Stimulated activated CD4-positive, alpha-beta T cell treated with anti-CD3 and anti-CD28 coated beads, Interleukin-12 subunit alpha, Interleukin-12 subunit beta, amount 100 ng/mL, for 48 hours (primary cell): ENCODE measurements at regions not wholly inside any gene's neighbourhood (a gene's known extent, or its start where the extent isn't known, plus 50 kb on each side); places are given as distances from the start of the nearest gene placed in this dataset.

Experiments used
- DNase-seq, 3 donors: peaks; one replicate each; pipeline ENCODE4 v3.0.0-alpha.2; 2020; ENCODE audit warnings: low read depth in 2 of 3, low spot score in 1 of 3

DNA sequence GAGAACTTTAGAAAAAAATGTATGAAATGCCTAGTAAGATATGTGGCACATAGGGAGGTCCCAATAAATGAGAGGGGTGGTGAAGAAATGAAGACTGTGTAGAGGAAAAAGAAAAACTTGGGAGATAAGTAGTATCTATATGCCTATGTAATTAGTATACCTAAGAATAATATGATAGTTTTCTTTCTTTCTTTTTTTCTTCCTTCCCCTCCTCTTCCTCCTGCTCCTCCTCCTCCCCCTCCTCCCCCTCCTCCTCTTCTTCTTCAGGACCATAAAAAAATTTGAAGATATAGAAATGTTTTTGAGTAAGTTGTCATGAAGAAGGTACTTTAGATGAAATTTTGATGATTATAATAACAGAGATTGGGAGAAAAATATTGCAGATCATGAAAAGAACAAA is 857.4 kb downstream of the MAT2B start:
- DNase-seq = no peak

DNA sequence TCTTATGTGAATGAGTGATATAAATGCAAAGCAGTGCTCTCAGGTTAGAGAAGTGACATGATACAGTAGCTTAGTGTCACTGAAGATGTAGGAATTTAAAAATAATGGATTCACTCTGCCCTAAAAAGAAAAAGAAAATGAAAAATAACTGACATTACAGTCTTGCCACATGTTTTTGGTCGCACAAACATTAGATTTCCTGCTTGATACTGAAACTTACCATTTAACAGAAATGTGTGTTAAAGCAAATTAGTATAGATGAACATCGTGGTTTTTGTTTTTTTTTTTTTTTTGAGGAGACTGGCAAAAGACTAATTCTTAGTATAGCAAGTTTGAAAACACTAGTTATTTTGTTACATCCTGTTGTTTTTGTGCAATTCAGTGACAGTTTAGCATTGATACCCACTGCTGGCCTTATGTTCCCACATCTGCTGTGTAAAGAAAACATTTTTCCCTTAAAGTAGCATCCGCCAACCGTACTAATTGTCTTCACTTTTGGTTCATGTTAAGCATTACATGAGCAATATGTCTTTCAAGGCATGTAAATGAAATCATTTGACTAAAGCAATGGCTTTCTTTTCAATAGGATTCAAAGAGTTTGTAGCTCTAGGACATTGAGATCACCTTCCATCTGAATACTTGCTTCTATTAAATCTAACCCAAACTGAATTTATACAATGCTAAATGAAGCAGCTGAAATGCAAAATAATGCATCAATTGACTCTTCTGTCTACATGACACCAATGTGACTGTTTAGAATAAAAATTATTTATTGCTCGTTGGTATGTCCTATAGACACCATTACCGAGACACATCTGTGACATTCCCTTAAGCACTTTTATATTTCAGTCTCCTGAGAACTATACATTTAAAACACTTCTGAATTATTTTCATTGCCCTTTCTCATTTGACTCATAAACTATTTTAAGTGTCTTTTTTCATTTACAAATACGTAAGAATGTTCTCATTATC is 859.1 kb downstream of the MAT2B start:
- no peak for DNase-seq

DNA sequence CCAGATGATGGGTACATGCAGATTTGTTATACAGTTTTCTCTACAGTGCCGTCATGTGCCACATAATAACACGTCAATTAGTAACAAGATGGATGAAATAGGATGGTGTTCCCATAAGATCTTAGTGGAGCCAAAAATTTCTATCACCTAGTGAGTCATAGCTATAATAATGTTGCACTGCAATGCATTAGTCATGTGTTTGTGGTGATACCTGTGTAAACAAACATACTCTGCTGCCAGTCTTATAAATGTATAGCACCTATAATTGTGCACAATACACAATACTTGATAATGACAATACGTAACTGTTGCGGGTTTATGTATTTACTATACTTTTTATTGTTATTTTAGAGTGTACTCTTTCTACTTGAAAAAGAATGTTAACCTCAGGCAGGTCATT is 865.4 kb downstream of the MAT2B start:
- DNase-seq = no peak

DNA sequence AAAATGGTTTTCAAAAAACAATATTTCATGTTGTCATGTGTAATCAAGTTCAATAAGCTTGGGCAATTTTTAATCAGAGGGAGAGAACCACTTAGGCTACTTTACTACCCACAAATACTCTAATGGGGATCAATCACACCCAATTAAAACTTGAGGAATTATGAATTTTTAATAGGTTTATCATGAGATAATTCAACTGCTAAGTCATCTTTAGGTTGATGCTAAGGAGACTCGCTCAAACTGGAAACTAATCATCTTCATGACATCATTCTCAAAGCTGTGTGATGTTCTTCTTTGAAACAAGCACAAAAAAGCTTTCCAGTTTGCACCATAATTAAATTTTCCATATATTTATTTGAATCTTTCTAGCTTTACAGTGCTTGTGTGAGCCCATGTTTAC is 867.5 kb downstream of the MAT2B start:
- DNase-seq = no peak

DNA sequence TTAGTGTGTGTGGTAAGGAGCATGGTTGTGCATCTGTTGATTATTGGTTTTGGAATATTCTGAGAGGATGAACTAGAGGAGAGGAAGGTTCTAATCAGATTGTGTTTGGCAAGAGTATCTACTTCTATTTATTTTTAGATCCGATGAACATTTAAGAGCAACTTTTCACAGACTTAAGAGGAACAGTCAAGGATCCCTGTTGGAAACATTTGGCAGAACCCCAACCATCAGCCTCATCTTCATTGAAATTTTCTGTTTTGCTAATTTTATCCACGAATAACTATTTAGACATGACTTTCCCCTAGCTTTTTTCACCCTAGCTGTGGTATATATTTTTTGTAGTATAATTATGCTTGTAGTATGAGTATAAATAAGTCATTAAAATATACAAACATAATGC is 868.5 kb downstream of the MAT2B start:
- no peak for DNase-seq

DNA sequence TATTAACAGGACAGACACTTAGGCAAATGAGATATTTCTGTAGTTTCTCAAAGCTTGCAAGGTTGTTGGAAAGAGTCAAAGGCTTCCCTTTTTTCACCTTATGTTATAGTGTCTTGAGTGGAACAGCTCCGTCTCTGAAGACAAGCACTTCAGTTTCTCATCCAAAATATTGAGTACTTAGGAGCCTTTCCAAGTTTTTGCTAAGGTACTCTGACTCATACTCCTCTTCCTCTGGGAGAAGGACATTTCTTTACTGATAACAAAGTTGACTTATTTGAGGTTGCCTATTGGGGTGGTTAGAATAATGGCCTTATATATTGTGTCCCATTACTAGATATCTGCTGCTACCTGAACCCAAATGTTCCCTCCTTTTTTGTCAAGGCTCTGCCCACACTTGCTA is 869.6 kb downstream of the MAT2B start:
- DNase-seq = no peak

DNA sequence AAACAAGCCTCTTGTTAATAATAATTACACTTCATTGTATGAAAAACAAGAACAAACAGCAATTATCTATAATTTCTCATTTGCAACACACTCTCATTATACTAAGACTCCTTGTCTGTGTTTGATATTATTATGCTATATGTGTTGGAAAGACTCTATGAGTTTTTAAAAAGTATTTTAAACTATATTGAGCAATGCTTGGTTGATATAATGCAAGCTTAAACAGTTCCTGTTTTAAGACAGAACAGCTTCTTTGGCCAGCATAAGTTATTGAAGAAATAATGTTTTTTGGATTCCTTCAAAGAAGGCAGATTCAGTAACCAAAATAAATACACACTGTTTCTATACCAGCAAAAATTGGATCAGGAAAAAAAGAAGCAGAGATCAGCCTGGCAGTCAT is 871.4 kb downstream of the MAT2B start:
- DNase-seq = no peak

DNA sequence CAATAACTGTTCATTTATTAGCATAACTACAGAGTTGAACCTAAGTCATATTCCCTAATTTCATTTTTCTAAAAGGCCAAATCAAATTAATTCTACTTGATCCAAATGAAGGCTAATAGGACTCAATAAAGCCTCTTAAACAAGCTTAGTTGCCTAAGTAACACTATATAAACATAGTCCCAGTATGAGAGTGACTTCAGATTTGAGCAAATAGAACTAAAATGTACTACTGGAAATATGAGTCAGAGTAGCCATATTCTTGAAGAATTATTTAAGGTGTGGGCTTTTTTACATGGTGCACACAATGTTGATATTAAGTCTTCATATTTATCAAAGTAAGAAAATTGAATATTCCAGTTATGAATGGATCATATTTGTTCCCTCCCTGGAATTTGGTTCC is 872.3 kb downstream of the MAT2B start:
- no peak for DNase-seq

DNA sequence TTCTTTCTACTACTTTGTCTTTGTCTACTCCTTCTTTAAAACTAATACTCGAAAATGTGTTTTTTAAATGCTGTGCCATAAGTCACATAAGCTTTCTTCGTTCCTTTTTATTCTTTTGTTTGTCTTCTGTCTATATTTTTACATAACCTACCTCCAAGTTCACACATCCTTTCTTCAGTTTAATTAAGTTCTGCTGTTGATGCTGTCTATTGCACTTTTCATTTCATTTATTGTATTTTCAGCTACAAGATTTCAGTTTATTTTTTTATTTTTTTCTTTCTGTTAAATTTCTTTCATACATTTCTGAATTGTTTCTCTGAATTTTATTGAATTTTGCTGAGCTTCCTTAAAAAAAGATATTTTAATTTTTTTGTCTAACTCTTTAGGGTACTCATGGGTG is 878.2 kb downstream of the MAT2B start:
- no peak for DNase-seq

DNA sequence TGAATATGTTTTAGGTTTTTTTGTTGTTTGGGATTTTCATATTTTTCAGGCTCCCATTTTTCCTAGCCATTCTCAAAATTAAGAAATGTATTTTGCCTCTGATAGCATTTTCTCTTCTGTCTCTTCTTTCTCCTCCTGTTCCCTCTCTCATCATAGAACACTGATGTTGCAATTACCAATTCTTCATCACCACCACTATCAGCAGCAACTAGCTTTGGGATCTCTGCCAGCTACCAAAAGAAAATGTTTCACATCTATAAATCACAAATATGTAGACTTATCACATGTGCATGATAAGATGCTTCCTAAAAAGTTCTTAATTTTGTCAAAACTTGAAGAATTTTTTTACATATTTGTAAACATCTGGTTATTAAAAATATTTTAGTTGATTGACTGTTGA is 887.1 kb downstream of the MAT2B start:
- no peak for DNase-seq

DNA sequence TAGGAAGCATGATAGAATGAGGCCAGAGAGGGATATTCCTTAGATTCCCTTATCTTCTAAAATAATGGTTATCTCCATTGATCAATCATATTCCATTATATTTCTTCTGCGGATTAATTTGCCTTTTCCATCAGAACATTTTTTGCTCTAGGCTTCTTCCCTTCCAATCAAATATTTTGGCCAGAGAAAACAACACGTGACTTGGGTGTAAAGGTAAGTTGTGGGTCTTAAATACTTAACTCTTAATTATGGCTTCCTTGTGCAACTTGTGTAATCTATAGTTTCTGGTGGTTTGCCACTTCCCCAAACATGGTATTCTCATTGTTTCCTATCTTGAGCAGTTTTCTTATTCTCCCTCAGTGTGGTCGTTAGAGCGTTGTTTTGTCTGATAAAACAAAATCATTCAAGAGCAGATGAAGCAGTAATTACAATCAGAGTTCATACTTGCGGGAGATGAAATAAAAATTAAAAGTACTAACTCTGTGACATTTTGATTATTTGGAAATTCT is 889.3 kb downstream of the MAT2B start:
- DNase-seq = no peak

DNA sequence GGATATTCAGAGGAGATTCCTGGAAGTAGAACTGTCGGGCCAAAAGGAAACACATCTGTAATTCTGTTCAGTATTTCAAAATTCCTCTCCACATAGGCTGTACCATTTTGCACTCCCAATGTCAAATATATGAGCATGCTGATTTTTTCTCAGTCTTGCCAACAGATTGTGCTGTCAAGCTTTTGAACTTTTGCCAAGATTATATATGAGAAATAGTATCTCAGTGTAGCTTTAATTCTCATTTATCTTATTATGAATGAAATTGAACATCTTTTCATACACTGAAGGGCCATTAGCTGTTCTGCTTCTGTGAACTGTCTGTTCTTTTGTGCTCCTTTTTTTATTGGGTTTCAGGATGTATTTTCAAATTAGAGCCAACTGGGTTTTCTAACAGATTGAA is 907.1 kb downstream of the MAT2B start:
- no peak for DNase-seq

DNA sequence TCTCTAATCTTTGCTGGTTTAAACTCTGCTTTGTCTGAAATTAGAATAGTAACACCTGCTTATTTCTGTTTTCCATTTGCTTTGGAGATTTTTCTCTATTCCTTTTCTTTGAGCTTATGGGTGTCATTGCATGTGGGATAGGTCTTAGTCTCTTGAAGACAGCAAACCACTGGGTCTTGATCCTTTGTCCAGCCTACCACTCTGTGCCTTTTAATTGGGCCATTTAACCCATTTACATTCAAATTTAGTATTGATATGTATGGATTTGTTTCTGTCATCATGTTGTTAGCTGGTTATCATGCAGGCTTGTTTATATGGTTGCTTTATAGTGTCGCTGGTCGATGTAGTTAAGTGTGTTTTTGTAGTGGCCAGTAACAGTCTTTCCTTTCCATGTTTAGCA is 914.7 kb downstream of the MAT2B start:
- DNase-seq = no peak

DNA sequence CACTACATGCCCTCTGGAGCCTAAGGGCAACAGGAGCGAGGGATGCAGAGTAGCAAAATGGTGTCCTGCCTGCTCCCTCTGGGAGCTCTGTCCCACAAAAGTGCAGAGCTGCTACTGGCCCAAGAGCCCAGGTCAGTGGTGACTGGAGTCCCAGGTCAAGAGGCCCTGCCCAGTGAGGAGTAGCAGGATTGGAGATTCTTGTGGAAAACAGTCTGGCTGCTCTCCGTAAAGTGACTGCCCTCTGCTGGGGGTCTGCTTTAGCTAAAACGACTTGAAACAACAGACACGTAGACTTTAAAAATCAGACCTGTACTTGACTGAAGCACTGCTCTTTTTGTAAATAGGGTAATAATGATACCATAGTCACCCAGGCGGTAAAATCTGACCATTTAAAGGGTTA is 917.0 kb downstream of the MAT2B start:
- no peak for DNase-seq

DNA sequence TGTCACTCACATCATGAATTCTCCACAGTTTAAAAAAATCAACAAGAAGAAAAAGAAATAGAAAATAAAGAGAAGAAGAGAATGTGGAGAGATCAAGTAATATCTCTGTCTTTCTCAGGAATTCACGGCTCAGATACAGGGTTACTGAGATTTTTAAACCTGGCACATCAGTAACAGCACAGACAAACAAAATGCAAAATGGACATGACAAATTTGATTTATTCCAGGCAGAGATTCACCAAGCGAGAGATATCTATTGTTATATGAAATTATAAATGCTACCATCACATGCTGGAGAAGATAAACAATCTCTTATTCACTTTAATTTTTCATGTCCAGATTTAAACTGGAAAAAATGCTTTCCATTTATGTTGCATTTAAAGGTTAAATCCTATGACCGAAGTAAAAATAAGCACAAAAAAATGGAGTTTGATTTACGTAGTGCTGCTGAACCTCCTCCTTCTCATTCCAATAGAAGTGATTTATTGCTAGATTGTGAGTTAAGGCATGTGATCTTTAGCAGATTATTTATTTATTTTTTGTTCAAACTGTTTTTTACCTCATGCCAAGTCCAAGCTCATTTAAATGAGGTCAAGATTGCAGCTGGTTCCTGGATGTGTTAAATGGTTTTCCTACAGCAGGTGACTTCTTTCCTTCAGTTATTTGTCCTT is 926.4 kb downstream of the MAT2B start:
- no peak for DNase-seq

DNA sequence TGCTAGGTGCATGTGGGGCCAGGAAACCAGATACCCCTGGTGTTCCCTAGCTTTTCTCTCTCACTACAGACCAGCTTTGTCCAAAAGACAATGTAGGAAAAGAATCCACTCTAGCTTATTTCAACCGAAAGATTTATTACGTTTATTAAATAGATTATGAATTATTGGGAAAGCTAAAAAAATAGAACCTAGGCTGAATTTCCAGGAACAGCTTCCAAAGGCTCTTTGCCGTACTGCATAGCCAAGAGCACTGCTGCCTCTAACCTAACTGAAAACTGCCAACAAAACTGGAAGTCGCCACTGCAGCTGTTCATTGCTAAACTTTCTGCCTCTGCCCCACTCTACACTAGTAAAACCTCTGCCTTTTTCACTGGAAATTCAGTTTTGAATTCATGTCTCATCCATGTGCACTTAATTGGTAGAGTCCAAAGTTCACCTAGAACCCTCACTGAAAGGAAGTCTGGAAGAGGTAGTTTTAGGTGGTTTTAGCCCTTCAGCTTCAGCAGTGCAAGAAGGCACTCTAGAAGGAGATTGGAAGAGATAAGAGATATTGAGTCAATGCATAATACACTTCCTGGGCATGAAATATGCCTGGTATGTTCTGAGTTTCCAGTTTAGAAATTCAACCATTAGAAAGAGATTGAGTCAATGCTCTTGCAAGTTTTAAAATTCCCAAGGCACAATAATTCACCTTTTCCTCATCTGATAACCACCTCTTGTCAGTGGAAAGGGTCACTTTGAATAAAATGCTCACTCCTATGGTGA is 927.9 kb downstream of the MAT2B start:
- DNase-seq = no peak

DNA sequence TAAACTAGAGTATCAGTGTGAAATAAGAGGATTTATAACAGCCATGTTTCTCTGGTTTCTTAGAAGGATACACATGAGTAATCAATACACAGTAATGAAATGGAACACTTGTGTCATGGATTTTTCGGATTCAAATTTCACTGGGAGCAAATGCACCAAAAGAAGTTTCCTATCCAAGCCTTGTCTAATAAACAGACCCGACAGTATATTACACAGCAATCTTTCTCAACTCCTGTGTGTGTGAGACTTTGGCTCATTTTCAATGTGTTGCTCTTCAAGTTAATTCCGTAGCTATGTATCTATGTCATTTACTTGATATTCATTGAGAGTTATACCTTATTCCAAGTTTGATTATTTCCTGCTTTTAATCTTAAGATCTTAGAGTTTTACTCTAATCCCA is 930.2 kb downstream of the MAT2B start:
- no peak for DNase-seq

DNA sequence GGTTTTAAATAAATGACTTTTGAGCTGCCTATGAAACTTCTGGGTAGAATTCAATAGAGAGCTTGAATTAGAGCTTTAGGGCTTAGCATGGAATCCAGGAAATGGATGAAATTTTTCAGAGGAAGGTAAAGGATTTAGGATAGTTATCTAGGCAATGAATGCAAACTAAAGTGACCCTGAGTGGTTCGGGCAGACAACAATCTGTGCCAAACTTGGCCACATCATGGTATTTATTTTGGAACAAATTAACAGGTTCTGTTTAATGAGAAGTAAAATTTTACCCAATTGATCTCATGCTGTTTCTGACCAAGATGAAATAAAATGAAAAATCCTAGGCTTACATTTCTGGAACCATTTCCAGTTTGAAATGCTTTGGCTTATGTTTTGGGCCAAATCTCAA is 934.4 kb downstream of the MAT2B start:
- DNase-seq = no peak

DNA sequence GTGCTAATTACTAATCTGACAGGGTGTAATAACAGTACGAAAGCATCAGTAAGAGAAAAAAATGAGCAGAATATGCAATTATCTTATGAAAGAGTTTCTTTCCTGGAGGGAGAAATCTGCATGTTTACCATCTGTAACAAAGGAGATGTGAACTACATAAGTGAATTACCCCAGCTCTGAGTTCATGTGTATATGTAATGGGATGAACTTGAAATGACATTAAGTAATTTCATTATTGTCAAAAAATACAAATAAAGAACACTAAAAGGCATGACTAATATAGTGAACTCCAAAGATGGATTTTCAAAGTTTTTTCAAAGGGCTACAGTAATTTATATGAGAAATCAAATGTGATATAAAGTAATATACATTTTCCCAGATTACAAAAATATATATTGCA is 944.0 kb downstream of the MAT2B start:
- DNase-seq = no peak

DNA sequence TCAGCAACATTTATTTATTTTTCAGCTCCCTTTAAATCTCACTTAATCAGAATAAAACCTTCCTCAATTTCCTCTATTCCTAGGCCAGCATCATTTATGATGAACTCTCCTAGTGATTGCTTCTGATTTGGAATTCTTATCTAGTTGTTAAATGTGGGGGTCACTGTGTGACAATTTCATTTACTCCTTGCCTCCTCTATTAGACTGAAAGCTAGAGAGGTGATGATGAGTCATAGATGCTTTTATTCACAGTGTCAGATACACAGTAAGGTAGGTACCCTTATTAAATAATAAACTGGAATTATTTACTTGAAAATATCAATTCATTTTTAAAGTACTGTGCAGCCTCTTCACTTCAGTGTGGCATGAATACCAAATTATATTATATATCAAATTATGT is 960.6 kb downstream of the MAT2B start:
- no peak for DNase-seq

DNA sequence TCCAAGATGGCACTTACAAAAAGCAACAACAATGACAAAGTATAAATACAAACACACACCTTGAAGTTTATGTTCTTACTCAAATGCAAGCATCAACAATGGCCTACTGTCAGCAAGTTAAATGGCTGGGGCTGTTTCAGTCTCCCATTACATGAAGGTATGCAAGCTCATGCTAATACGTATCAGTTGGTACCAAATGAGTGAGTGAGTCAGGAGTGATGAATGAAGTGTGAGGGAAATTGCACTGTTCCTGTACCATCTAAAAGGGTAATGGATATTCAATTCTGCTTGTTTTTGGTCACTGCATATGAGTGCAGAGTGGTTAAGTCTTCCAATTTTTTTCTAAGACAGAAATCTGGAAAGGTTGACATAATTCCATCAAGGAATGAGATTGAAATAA is 964.9 kb downstream of the MAT2B start:
- DNase-seq = no peak

DNA sequence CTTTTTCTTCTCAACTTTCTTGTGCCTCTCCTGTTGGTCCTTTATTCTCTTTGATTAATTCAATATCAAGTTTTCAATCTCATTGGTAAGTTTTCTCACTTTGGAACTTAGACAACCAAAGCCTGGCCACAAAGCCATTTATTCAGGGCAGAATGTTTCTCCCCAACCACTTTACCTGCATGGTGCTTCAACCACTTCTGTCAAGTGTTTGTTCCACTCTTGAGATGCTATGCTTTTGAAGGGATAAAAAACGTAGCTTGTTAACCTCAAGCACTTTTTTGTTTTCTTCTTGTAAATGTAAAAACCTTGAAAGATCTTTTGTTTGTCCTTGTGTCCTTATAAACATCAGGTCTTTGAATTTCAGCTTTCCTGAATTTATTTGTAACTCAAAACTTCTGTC is 966.7 kb downstream of the MAT2B start:
- DNase-seq = no peak
